Central memory CD4-positive, alpha-beta T cell (primary cell): ENCODE measurements at regions not wholly inside any gene's neighbourhood (a gene's known extent, or its start where the extent isn't known, plus 50 kb on each side); places are given as distances from the start of the nearest gene placed in this dataset.
"Not testable (repeated sequence)": the region's sequence is repeated elsewhere in the genome, so short reads cannot be mapped to it uniquely, and the experiment has no call there.

Source experiments
- DNase-seq: peaks from one replicate; pipeline ENCODE4 v3.0.0; 2022

GRCh38 chr3:159401069-159401468 lies 587.6 kb upstream of the IL12A start:
- DNase-seq: no peak

GRCh38 chr3:159409711-159410110 lies 578.9 kb upstream of the IL12A start:
- not testable (repeated sequence) for DNase-seq

GRCh38 chr3:159413319-159413718 lies 575.3 kb upstream of the IL12A start:
- no peak for DNase-seq

- DNase-seq: no peak
Observed at GRCh38 chr3:159416856-159417255, 571.8 kb upstream of the IL12A start.

GRCh38 chr3:159417761-159418160 lies 570.9 kb upstream of the IL12A start:
- DNase-seq: no peak

GRCh38 chr3:159418571-159419526 lies 569.8 kb upstream of the IL12A start:
- DNase-seq: no peak

GRCh38 chr3:159429702-159430101 lies 558.9 kb upstream of the IL12A start:
- DNase-seq: no peak

GRCh38 chr3:159432682-159433340 lies 555.8 kb upstream of the IL12A start:
- no peak for DNase-seq

- no peak for DNase-seq
Observed at GRCh38 chr3:159439346-159439745, 549.3 kb upstream of the IL12A start.

- DNase-seq: no peak
Observed at GRCh38 chr3:159441279-159441678, 547.4 kb upstream of the IL12A start.

- DNase-seq: no peak
Observed at GRCh38 chr3:159443266-159443665, 545.4 kb upstream of the IL12A start.

- DNase-seq: no peak
Observed at GRCh38 chr3:159447841-159448240, 540.8 kb upstream of the IL12A start.

- no peak for DNase-seq
Observed at GRCh38 chr3:159448902-159449301, 539.7 kb upstream of the IL12A start.

GRCh38 chr3:159451067-159451466 lies 537.6 kb upstream of the IL12A start:
- no peak for DNase-seq

- DNase-seq: no peak
Observed at GRCh38 chr3:159451482-159451881, 537.2 kb upstream of the IL12A start.

GRCh38 chr3:159453036-159453435 lies 535.6 kb upstream of the IL12A start:
- no peak for DNase-seq

- DNase-seq: no peak
Observed at GRCh38 chr3:159453945-159454344, 534.7 kb upstream of the IL12A start.

- DNase-seq: no peak
Observed at GRCh38 chr3:159455741-159456181, 532.9 kb upstream of the IL12A start.

GRCh38 chr3:159458010-159458409 lies 530.6 kb upstream of the IL12A start:
- no peak for DNase-seq

- no peak for DNase-seq
Observed at GRCh38 chr3:159458982-159459381, 529.7 kb upstream of the IL12A start.

- DNase-seq: no peak
Observed at GRCh38 chr3:159472611-159473010, 516.0 kb upstream of the IL12A start.

- DNase-seq: no peak
Observed at GRCh38 chr3:159473206-159473605, 515.4 kb upstream of the IL12A start.

GRCh38 chr3:159480046-159480445 lies 508.6 kb upstream of the IL12A start:
- no peak for DNase-seq
